K562 (cell line): ENCODE measurements at regions not wholly inside any gene's neighbourhood (a gene's known extent, or its start where the extent isn't known, plus 50 kb on each side); places are given as distances from the start of the nearest gene placed in this dataset.
A peak's percentile ranks its signal among the peaks of the same experiment; 100 is the strongest.

ENCODE experiments used
- ATAC-seq: fragments of 200-7000 bp; cut with Tn5 transposase; 3 replicates; pipeline ENCODE4 v1.9.1; 2020; ENCODE audit warnings: moderate library complexity
- BruUV-seq: library from RNA; stranded (reverse); fragments of 400-500 nt; replicated peaks from 2 replicates; lab custom pipeline; 2021; lab: Mats Ljungman, UMichigan
- CTCF ChIA-PET: fragments of 300-600 bp; formaldehyde crosslinking; extraction: SDS; loops from one replicate; lab custom pipeline; 2021; ENCODE audit warnings: low intra/inter-chr PET ratio; lab: Yijun Ruan, JAX
- POLR2A ChIA-PET: fragments of 300-600, 350-650 bp; sonication (Branson Sonifier 250); formaldehyde crosslinking; extraction: SDS; loops from one replicate; lab custom pipeline; 2021; ENCODE audit warnings: antibody characterized with exemption, inconsistent platforms; lab: Yijun Ruan, JAX
- DNase-seq, 4 experiments: peaks; one replicate each; pipeline versions ENCODE4 v3.0.0 to v3.0.0-alpha.2; 2011 to 2018; ENCODE audit warnings: low spot score in 3 of 4, mixed read lengths in 3 of 4; ENCODE audit errors: extremely low read depth in 1 of 4
- FAIRE-seq: peaks from 2 replicates; lab custom pipeline; 2011; peaks lifted over from hg19 to GRCh38; lab: Jason Lieb, UNC
- H2AFZ ChIP-seq: 2 replicates; pipeline ENCODE4 v1.6.0; 2011; ENCODE audit warnings: low read depth, low read length, control low read depth, inconsistent platforms
- H3K27ac ChIP-seq: fragments of 200-600 bp; 3 replicates; pipeline ENCODE4 v1.8.0; 2011; ENCODE audit warnings: low read depth, mild to moderate bottlenecking, control low read depth, inconsistent platforms, low read length, moderate library complexity, mixed read lengths; ENCODE audit errors: extremely low read depth
- H3K27me3 ChIP-seq, 2 experiments: fragments of 300-600 bp in 1 of 2; 2 replicates in 1 of 2; 3 replicates in 1 of 2; pipeline versions ENCODE4 v1.6.0 to v1.8.0; 2011; ENCODE audit warnings: inconsistent platforms in 2 of 2, low read length in 2 of 2, mild to moderate bottlenecking in 1 of 2, mixed read lengths in 1 of 2, moderate library complexity in 1 of 2; ENCODE audit not compliant: control insufficient read depth in 2 of 2, insufficient read depth in 2 of 2
- H3K36me3 ChIP-seq: fragments of 300-600 bp; 3 replicates; pipeline ENCODE4 v1.8.0; 2011; ENCODE audit warnings: mild to moderate bottlenecking, low read length, inconsistent platforms; ENCODE audit not compliant: control insufficient read depth, insufficient read depth
- H3K4me1 ChIP-seq, 2 experiments: fragments of 200-600 bp in 1 of 2; replicated peaks in 1 of 2; 2 replicates in 1 of 2; 3 replicates in 1 of 2; pipeline versions ENCODE4 v1.5.1 to v1.8.0; 2011; ENCODE audit warnings: inconsistent platforms in 2 of 2, low read length in 2 of 2, mild to moderate bottlenecking in 1 of 2, mixed read lengths in 1 of 2, moderate library complexity in 1 of 2; ENCODE audit not compliant: control insufficient read depth in 2 of 2, insufficient read depth in 2 of 2
- H3K4me2 ChIP-seq: 2 replicates; pipeline ENCODE4 v1.6.1; 2011; ENCODE audit warnings: low read length, control low read depth, inconsistent platforms, mixed read lengths; ENCODE audit not compliant: insufficient read depth
- H3K4me3 ChIP-seq: fragments of 200-600 bp; sonication (generic), shearing (Covaris generic); 2 replicates; pipeline ENCODE4 v1.5.1; 2016; ENCODE audit warnings: control low read depth, inconsistent platforms
- H3K79me2 ChIP-seq: fragments of 200-600 bp; 3 replicates; pipeline ENCODE4 v1.8.0; 2011; ENCODE audit warnings: low read length, inconsistent platforms; ENCODE audit not compliant: control insufficient read depth, insufficient read depth
- H3K9ac ChIP-seq, 2 experiments: 2 replicates each; pipeline versions ENCODE4 v1.6.0 to v1.6.1; 2011; ENCODE audit warnings: low read depth in 2 of 2, low read length in 2 of 2, control low read depth in 1 of 2, inconsistent platforms in 1 of 2, mild to moderate bottlenecking in 1 of 2, mixed read lengths in 1 of 2; ENCODE audit not compliant: insufficient read depth in 1 of 2
- H3K9me1 ChIP-seq: one replicate; pipeline ENCODE4 v1.6.0; 2011; ENCODE audit warnings: inconsistent platforms, mild to moderate bottlenecking, low read length, moderate library complexity; ENCODE audit not compliant: control insufficient read depth, insufficient read depth
- H3K9me3 ChIP-seq: replicated peaks from 2 replicates; pipeline ENCODE4 v1.5.1; 2011; ENCODE audit warnings: low read depth, low read length, inconsistent platforms; ENCODE audit not compliant: control insufficient read depth, insufficient read depth
- H4K20me1 ChIP-seq: replicated peaks from 2 replicates; pipeline ENCODE4 v1.6.1; 2011; ENCODE audit warnings: low read length, inconsistent platforms, mixed read lengths; ENCODE audit not compliant: control insufficient read depth, insufficient read depth
- CTCF ChIP-seq, 3 experiments: IDR thresholded peaks in 2 of 3; conservative IDR thresholded peaks in 1 of 3; 2 replicates each; pipeline ENCODE4 v1.5.1; 2011 to 2012; ENCODE audit warnings: low read length in 3 of 3, mild to moderate bottlenecking in 3 of 3, control low read depth in 2 of 3, improper control_type of control experiment in 1 of 3, inconsistent platforms in 1 of 3, low read depth in 1 of 3, mixed read lengths in 1 of 3, moderate library complexity in 1 of 3; ENCODE audit not compliant: insufficient read depth in 2 of 3
- DEAF1 ChIP-seq: fragments of 450-650 bp; formaldehyde crosslinking; IDR thresholded peaks from 2 replicates; pipeline ENCODE4 v1.4.0; 2020; ENCODE audit warnings: mild to moderate bottlenecking, moderate library complexity
- MAFK ChIP-seq: IDR thresholded peaks from 2 replicates; pipeline ENCODE4 v1.6.1; 2011; ENCODE audit warnings: low read length, improper control_type of control experiment
- MBD2 ChIP-seq: sonication (generic); IDR thresholded peaks from 2 replicates; pipeline ENCODE4 v1.6.1; 2016; ENCODE audit warnings: low read depth, borderline replicate concordance
- MCM2 ChIP-seq: fragments of 450-650 bp; IDR thresholded peaks from 2 replicates; pipeline ENCODE4 v1.6.1; 2017; ENCODE audit warnings: low read depth, mild to moderate bottlenecking
- RAD21 ChIP-seq, 2 experiments: fragments of 250-450 bp in 1 of 2; fragments of 450-650 bp in 1 of 2; sonication (Bioruptor Pico) in 1 of 2; formaldehyde crosslinking in 1 of 2; IDR thresholded peaks in 1 of 2; conservative IDR thresholded peaks in 1 of 2; 2 replicates each; pipeline versions ENCODE4 v1.4.0 to v1.8.0; 2020 to 2022; ENCODE audit warnings: mild to moderate bottlenecking in 2 of 2, moderate library complexity in 1 of 2
- SMAD3 ChIP-seq: fragments of 450-650 bp; formaldehyde crosslinking; conservative IDR thresholded peaks from 2 replicates; pipeline ENCODE4 v1.4.0; 2020; ENCODE audit warnings: mild to moderate bottlenecking
- SPI1 ChIP-seq: IDR thresholded peaks from 2 replicates; pipeline ENCODE4 v1.6.1; 2011; ENCODE audit warnings: low read depth, low read length, control low read depth, borderline replicate concordance
- STAG1 ChIP-seq: sonication (generic); formaldehyde crosslinking; IDR thresholded peaks from 2 replicates; pipeline ENCODE4 v1.5.0; 2020; ENCODE audit warnings: missing genetic modification reagents, borderline replicate concordance
- WGBS: fragments of 100-300 bp; shearing (Covaris generic); methylation state at CpG from one replicate; pipeline ENCODE4 v1.1.6; 2016; ENCODE audit warnings: low coverage, mixed read lengths; ENCODE audit not compliant: insufficient coverage; ENCODE audit errors: missing lambda C conversion rate; 5-methylcytosine and 5-hydroxymethylcytosine counted together
- in situ Hi-C: fragments of 300-500 bp; cut with MboI; formaldehyde crosslinking; loops from 4 replicates; pipeline ENCODE4 v1.15.0; 2018; ENCODE audit warnings: inconsistent platforms, mixed read lengths
- intact Hi-C: fragments of 100-400 bp; cut with micrococcal nuclease; formaldehyde crosslinking; loops from 2 replicates; pipeline ENCODE4 v1.14.2; 2022

- TF ChIP-seq SMAD3 (CRISPR knock-in tag): no peak
- TF ChIP-seq MBD2: no peak
- TF ChIP-seq SPI1: no peak
- no peak for TF ChIP-seq MAFK
- no peak for TF ChIP-seq MCM2
These were observed 124.9 kb downstream of the MRPS30 start (continued) for GRCh38 chr5:44933686-44934085.

GRCh38 chr5:44935262-44935661 is 126.5 kb downstream of the MRPS30 start:
- Histone ChIP-seq H3K9me3 (no peaks in the 10 kb centered on the region), H2AFZ (no peak overlapping the region), H3K79me2 (no peaks in the 10 kb centered on the region), H3K9ac (no peak overlapping the region), H3K4me3 (no peak overlapping the region), H3K27me3 (no peaks in the 10 kb centered on the region), H3K36me3 (no peaks in the 10 kb centered on the region), H3K9me1 (no peaks in the 10 kb centered on the region), H4K20me1 (no peaks in the 10 kb centered on the region), H3K27ac (no peak overlapping the region)
- in situ Hi-C loops: no loop called here
- peak; percentile 68; the same call in 2 of the 3 replicates for ATAC-seq
- intact Hi-C loops: no loop called here
- ChIA-PET POLR2A (no interaction called here), CTCF (no interaction called here)
- BruUV-seq: no TSS peak
- FAIRE-seq: no peak
- WGBS: 0% methylated on average over 1 of the region's 1 CpG
- DNase-seq: peak in 1 of 4 experiments; percentile 20
- TF ChIP-seq DEAF1 (CRISPR knock-in tag) (peak; percentile 36; the same call in 1 of the 2 replicates), RAD21 (CRISPR knock-in tag; conservative IDR thresholded peaks at IDR 0.05 in 1 of 2, IDR thresholded peaks at IDR 0.05 in 1 of 2) (peak; percentile 44 to 60), STAG1 (CRISPR knock-in tag) (no peak), CTCF (IDR thresholded peaks at IDR 0.05 in 2 of 3, conservative IDR thresholded peaks at IDR 0.05 in 1 of 3; ENCODE audit: insufficient read depth in 2 of 3, low read depth in 1 of 3, low read length in 3 of 3) (peak in 2 of 3 experiments; percentile 40 to 42; a peak in 3 of 6 replicates)
- TF ChIP-seq, all 486 proteins: peak for 3
- Histone ChIP-seq H3K4me1 (0 out of 5 replicates have a peak, but pooled peaks cover 0 to 2% of the 10 kb centered on the region in 2 experiments), H3K4me2 (no peak overlapping the region)
